HepG2 (cell line): ENCODE measurements at regions not wholly inside any gene's neighbourhood (a gene's known extent, or its start where the extent isn't known, plus 50 kb on each side); places are given as distances from the start of the nearest gene placed in this dataset.
A peak's percentile ranks its signal among the peaks of the same experiment; 100 is the strongest.
"Not testable (repeated sequence)": the region's sequence is repeated elsewhere in the genome, so short reads cannot be mapped to it uniquely, and the experiment has no call there.

Experiments
- ATAC-seq: fragments of 200-7000 bp; cut with Tn5 transposase; 3 replicates; pipeline ENCODE4 v1.9.1; 2020; ENCODE audit warnings: mild to moderate bottlenecking, moderate library complexity
- BruUV-seq: library from RNA; stranded (reverse); fragments of 400-500 nt; replicated peaks from 2 replicates; lab custom pipeline; 2021; lab: Mats Ljungman, UMichigan
- CTCF ChIA-PET: fragments of 300-600 bp; formaldehyde crosslinking; extraction: SDS; loops from one replicate; lab custom pipeline; 2021; ENCODE audit warnings: low total read pairs, inconsistent platforms, low intra/inter-chr PET ratio; lab: Yijun Ruan, JAX
- POLR2A ChIA-PET: fragments of 350-600 bp; sonication (Branson Sonifier 250); formaldehyde crosslinking; loops from one replicate; lab custom pipeline; 2020; ENCODE audit warnings: antibody characterized with exemption, inconsistent platforms; lab: Yijun Ruan, JAX
- DNase-seq: peaks from one replicate; pipeline ENCODE4 v3.0.0-alpha.2; 2015; ENCODE audit warnings: low spot score
- FAIRE-seq: peaks from 3 replicates; lab custom pipeline; 2011; peaks lifted over from hg19 to GRCh38; lab: Jason Lieb, UNC
- H2AFZ ChIP-seq: one replicate; pipeline ENCODE4 v1.6.1; 2011; ENCODE audit warnings: low read length, inconsistent platforms
- H3K27ac ChIP-seq: fragments of 300-600 bp; 3 replicates; pipeline ENCODE4 v1.8.0; 2011; ENCODE audit warnings: mixed run types, mild to moderate bottlenecking, mixed read lengths, low read length, inconsistent platforms; ENCODE audit not compliant: insufficient read depth; ENCODE audit errors: extremely low read length
- H3K27me3 ChIP-seq, 2 experiments: fragments of 200-600 bp in 1 of 2; 2 replicates in 1 of 2; 3 replicates in 1 of 2; pipeline versions ENCODE4 v1.6.0 to v1.8.0; 2011; ENCODE audit warnings: low read length in 2 of 2, mild to moderate bottlenecking in 2 of 2, moderate library complexity in 2 of 2, inconsistent platforms in 1 of 2; ENCODE audit not compliant: insufficient read depth in 2 of 2, control insufficient read depth in 1 of 2
- H3K36me3 ChIP-seq, 2 experiments: fragments of 200-600 bp in 1 of 2; replicated peaks in 1 of 2; 2 replicates in 1 of 2; 3 replicates in 1 of 2; pipeline versions ENCODE4 v1.5.1 to v1.8.0; 2011; ENCODE audit warnings: low read length in 2 of 2, inconsistent platforms in 1 of 2; ENCODE audit not compliant: insufficient read depth in 2 of 2, control insufficient read depth in 1 of 2
- H3K4me1 ChIP-seq: 2 replicates; pipeline ENCODE4 v1.5.1; 2012; ENCODE audit warnings: low read length, inconsistent platforms; ENCODE audit not compliant: insufficient read depth
- H3K4me2 ChIP-seq: 2 replicates; pipeline ENCODE4 v1.6.0; 2011; ENCODE audit warnings: low read depth, low read length, inconsistent platforms
- H3K4me3 ChIP-seq, 3 experiments: fragments of 200-600 bp in 1 of 3; sonication (generic), shearing (Covaris generic) in 1 of 3; replicated peaks in 1 of 3; 2 replicates each; pipeline ENCODE4 v1.5.1; 2011 to 2016; ENCODE audit warnings: low read length in 3 of 3, inconsistent platforms in 2 of 3, low read depth in 2 of 3, mild to moderate bottlenecking in 2 of 3, control low read depth in 1 of 3, mixed read lengths in 1 of 3; ENCODE audit not compliant: insufficient read depth in 1 of 3
- H3K79me2 ChIP-seq: one replicate; pipeline ENCODE4 v1.6.1; 2011; ENCODE audit warnings: low read length, inconsistent platforms; ENCODE audit not compliant: insufficient read depth
- H3K9ac ChIP-seq: 2 replicates; pipeline ENCODE4 v1.6.0; 2011; ENCODE audit warnings: mild to moderate bottlenecking, low read depth, low read length, inconsistent platforms; ENCODE audit not compliant: insufficient read depth
- H3K9me3 ChIP-seq: 2 replicates; pipeline ENCODE4 v1.5.1; 2012; ENCODE audit warnings: mild to moderate bottlenecking, low read length
- H4K20me1 ChIP-seq: 2 replicates; pipeline ENCODE4 v1.6.0; 2011; ENCODE audit warnings: inconsistent platforms, mild to moderate bottlenecking, low read length, moderate library complexity; ENCODE audit not compliant: insufficient read depth
- CEBPG ChIP-seq: IDR thresholded peaks from 2 replicates; pipeline ENCODE4 v1.6.1; 2016
- HNF1A ChIP-seq, 2 experiments: sonication (generic) in 1 of 2; formaldehyde crosslinking in 1 of 2; IDR thresholded peaks; 2 replicates each; pipeline versions ENCODE4 v1.4.0 to v1.6.1; 2016 to 2020; ENCODE audit warnings: borderline replicate concordance in 1 of 2, low read depth in 1 of 2, mild to moderate bottlenecking in 1 of 2, missing genetic modification reagents in 1 of 2
- PRDM15 ChIP-seq: sonication (generic); formaldehyde crosslinking; IDR thresholded peaks from 2 replicates; pipeline ENCODE4 v1.4.0; 2020; ENCODE audit warnings: missing genetic modification reagents
- ZNF652 ChIP-seq: IDR thresholded peaks from 2 replicates; pipeline ENCODE4 v1.6.1; 2016; ENCODE audit warnings: low read depth, borderline replicate concordance
- WGBS: methylation state at CpG from one replicate; pipeline ENCODE4 v1.1.6; 2017; ENCODE audit warnings: low lambda C conversion rate; 5-methylcytosine and 5-hydroxymethylcytosine counted together
- in situ Hi-C: cut with HindIII; loops from 2 replicates; pipeline ENCODE4 v1.10.0; 2017; ENCODE audit warnings: low pct_unique_long_range_greater_than_20kb; ENCODE audit not compliant: extremely low pct_ligation_motif_present
- intact Hi-C: fragments of 100-400 bp; cut with micrococcal nuclease; formaldehyde crosslinking; loops from one replicate; pipeline ENCODE4 v1.10.0; 2022; ENCODE audit not compliant: unreplicated experiment

- H4K20me1 ChIP-seq, H3K79me2 ChIP-seq, CTCF ChIA-PET, H3K9ac ChIP-seq, H3K4me3 ChIP-seq, in situ Hi-C loops, H3K27me3 ChIP-seq, intact Hi-C loops, BruUV-seq, H2AFZ ChIP-seq, POLR2A ChIA-PET, H3K36me3 ChIP-seq, FAIRE-seq, H3K4me2 ChIP-seq: not testable (repeated sequence)
- TF ChIP-seq PRDM15 (CRISPR knock-in tag): peak; percentile 83
- peak; percentile 80; the same call in 1 of the 2 replicates for TF ChIP-seq ZNF652
- peak; percentile 53 for TF ChIP-seq CEBPG
- peak; percentile 47; the same call in 1 of the 2 replicates for TF ChIP-seq HNF1A (IDR thresholded peaks at IDR 0.05; ENCODE audit: low read depth)
- peak; percentile 52; the same call in 1 of the 2 replicates for TF ChIP-seq HNF1A (CRISPR knock-in tag; IDR thresholded peaks at IDR 0.05; ENCODE audit: borderline replicate concordance)
- Histone ChIP-seq H3K27ac (peak overlapping the region; percentile 35), H3K4me1 (peaks cover 13% of the 10 kb centered on the region), H3K9me3 (peaks cover 10% of the 10 kb centered on the region)
- DNase-seq (peak; percentile 52), ATAC-seq (peak; percentile 73)
- WGBS: 14% methylated on average over 3 of the region's 3 CpGs
Observed at GRCh38 chrX:129084291-129084690, 439.0 kb downstream of the SMARCA1 start.
